ENCODE measurements at regions not wholly inside any gene's neighbourhood (a gene's known extent, or its start where the extent isn't known, plus 50 kb on each side); places are given as distances from the start of the nearest gene placed in this dataset.

DNA sequence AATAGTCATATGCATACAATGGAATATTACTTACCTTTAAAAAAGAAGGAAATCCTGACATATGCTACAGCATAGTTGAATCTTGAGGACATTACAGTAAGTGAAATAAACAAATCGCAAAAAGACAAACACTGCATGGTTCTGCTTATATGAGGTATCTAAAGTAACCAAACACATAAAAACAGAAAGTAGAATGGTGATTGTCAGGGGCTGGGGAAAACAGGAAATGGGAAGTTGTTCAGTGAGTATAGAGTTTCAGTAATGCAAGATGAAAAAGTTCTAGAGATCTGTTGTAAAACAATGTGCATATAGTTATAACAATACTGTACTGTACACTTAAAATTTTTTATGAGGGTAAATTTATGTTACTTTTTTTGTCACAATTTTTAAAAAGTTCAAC is 219.4 kb downstream of the KLF5 start:
- Histone ChIP-seq H3K4me1 (ENCODE audit: control insufficient read depth in 1 of 2, extremely low read depth in 1 of 2, insufficient read depth in 2 of 2, low read length in 2 of 2) (peaks cover 0 to 2% of the 10 kb centered on the region in 2 experiments), H3K9me3 (no peaks in the 10 kb centered on the region), H3K4me3 (ENCODE audit: control insufficient read depth in 1 of 2, extremely low read depth in 1 of 2, low read length in 1 of 2) (no peak overlapping the region), H3K27ac (ENCODE audit: low read length) (no peak overlapping the region), H3K27me3 (replicated peaks in 1 of 2; ENCODE audit: control insufficient read depth in 2 of 2, extremely low read depth in 1 of 2, insufficient read depth in 2 of 2, low read length in 1 of 2) (no peaks in the 10 kb centered on the region), H3K36me3 (ENCODE audit: control insufficient read depth in 2 of 2, extremely low read depth in 1 of 2, insufficient read depth in 1 of 2, low read length in 1 of 2) (no peaks in the 10 kb centered on the region)
- ATAC-seq (replicated peaks in 1 of 4) (no peak), DNase-seq (no peak)
- Mint-ChIP-seq H3K4me3 (no peak overlapping the region), H3K4me1 (peaks cover 6 to 16% (median 15%) of the 10 kb centered on the region in 3 donors), H3K9me3 (peaks cover 0 to 9% (median 8%) of the 10 kb centered on the region in 3 donors), H3K27me3 (no peaks in the 10 kb centered on the region), H3K27ac (no peak overlapping the region), H3K36me3 (no peaks in the 10 kb centered on the region)
- ChIA-PET CTCF (no interaction called here), POLR2A (no interaction called here)
- WGBS (ENCODE audit: insufficient coverage), result no CpG with 5 or more reads among the region's 1 CpG

DNA sequence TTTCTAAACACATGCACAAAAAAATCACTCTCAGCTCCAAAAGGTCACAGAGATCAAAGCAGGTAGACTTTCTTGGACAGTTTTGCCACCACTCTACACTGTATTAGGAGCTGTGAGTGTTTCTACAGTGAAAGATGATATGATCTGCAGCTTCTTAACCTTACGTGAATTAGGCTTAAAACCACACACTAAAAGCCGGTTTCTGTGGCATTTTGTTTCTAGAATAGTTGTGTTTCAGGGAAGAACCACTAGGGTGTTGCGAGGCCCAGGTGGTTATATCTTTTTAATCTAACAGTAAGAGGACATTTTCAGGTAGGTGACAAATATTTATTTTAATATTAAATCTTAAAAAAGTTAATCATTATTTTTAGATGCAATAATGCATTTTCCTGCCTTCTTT is 216.4 kb downstream of the KLF5 start:
- POLR2A ChIA-PET, result no interaction called here
- Mint-ChIP-seq H3K4me3 (no peak overlapping the region), H3K4me1 (peaks cover 6 to 16% (median 15%) of the 10 kb centered on the region in 3 donors), H3K27me3 (no peaks in the 10 kb centered on the region), H3K9me3 (peaks cover 0 to 8% (median 8%) of the 10 kb centered on the region in 3 donors), H3K27ac (no peak overlapping the region), H3K36me3 (no peaks in the 10 kb centered on the region)
- Histone ChIP-seq H3K9me3 (no peaks in the 10 kb centered on the region), H3K27ac (ENCODE audit: low read length) (no peak overlapping the region), H3K36me3 (ENCODE audit: control insufficient read depth in 2 of 2, extremely low read depth in 1 of 2, insufficient read depth in 1 of 2, low read length in 1 of 2) (no peaks in the 10 kb centered on the region), H3K4me3 (ENCODE audit: control insufficient read depth in 1 of 2, extremely low read depth in 1 of 2, low read length in 1 of 2) (no peak overlapping the region), H3K4me1 (ENCODE audit: control insufficient read depth in 1 of 2, extremely low read depth in 1 of 2, insufficient read depth in 2 of 2, low read length in 2 of 2) (peaks cover 0 to 2% of the 10 kb centered on the region in 2 experiments), H3K27me3 (replicated peaks in 1 of 2; ENCODE audit: control insufficient read depth in 2 of 2, extremely low read depth in 1 of 2, insufficient read depth in 2 of 2, low read length in 1 of 2) (no peaks in the 10 kb centered on the region)
- peak in 1 of 35 experiments; percentile 2 for DNase-seq
- no CpG with 5 or more reads among the region's 3 CpGs for WGBS (ENCODE audit: insufficient coverage)
- ATAC-seq (replicated peaks in 1 of 4), result no peak
- CTCF ChIA-PET, result interaction anchor here in 1 of 2 donors (0.8 kb wide), 1 partner anchor 17 kb away, joined by 3 read pairs; no protein-coding TSS in a partner anchor

DNA sequence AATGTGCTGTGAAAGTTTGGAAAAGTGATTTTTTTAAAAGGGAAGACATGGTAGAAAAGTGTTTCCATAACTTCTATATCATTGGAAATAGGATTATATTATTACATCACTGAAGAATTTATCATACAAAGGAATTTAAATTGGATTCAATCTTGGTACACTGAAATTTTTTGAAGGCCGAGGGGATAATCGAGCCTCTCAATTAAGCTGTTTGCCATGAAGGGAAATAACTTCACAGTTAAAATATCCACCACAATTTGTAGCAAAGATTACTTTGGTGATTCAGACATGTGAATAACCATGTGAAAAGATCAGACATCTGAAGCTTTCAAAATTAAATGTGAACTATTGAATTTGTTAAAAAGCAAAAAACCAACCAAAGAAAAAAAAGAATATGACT is 215.3 kb downstream of the KLF5 start:
- H3K36me3 Mint-ChIP-seq, result no peaks in the 10 kb centered on the region
- ATAC-seq (replicated peaks in 1 of 4) (no peak), DNase-seq (no peak)
- Histone ChIP-seq H3K4me1 (ENCODE audit: control insufficient read depth in 1 of 2, extremely low read depth in 1 of 2, insufficient read depth in 2 of 2, low read length in 2 of 2) (peaks cover 0 to 2% of the 10 kb centered on the region in 2 experiments), H3K27ac (ENCODE audit: low read length) (no peak overlapping the region), H3K27me3 (replicated peaks in 1 of 2; ENCODE audit: control insufficient read depth in 2 of 2, extremely low read depth in 1 of 2, insufficient read depth in 2 of 2, low read length in 1 of 2) (no peaks in the 10 kb centered on the region), H3K9me3 (no peaks in the 10 kb centered on the region), H3K36me3 (ENCODE audit: control insufficient read depth in 2 of 2, extremely low read depth in 1 of 2, insufficient read depth in 1 of 2, low read length in 1 of 2) (no peaks in the 10 kb centered on the region), H3K4me3 (ENCODE audit: control insufficient read depth in 1 of 2, extremely low read depth in 1 of 2, low read length in 1 of 2) (no peak overlapping the region)
- no peak overlapping the region for H3K4me3 Mint-ChIP-seq
- H3K27ac Mint-ChIP-seq, result no peak overlapping the region
- no CpG with 5 or more reads among the region's 2 CpGs for WGBS (ENCODE audit: insufficient coverage)
- ChIA-PET CTCF (interaction anchor here in 1 of 2 donors (0.8 kb wide), 1 partner anchor 18 kb away, joined by 3 read pairs; no protein-coding TSS in a partner anchor), POLR2A (no interaction called here)
- peaks cover 0 to 15% (median 13%) of the 10 kb centered on the region in 3 donors for H3K9me3 Mint-ChIP-seq
- no peaks in the 10 kb centered on the region for H3K27me3 Mint-ChIP-seq
- peaks cover 6 to 16% (median 15%) of the 10 kb centered on the region in 3 donors for H3K4me1 Mint-ChIP-seq

DNA sequence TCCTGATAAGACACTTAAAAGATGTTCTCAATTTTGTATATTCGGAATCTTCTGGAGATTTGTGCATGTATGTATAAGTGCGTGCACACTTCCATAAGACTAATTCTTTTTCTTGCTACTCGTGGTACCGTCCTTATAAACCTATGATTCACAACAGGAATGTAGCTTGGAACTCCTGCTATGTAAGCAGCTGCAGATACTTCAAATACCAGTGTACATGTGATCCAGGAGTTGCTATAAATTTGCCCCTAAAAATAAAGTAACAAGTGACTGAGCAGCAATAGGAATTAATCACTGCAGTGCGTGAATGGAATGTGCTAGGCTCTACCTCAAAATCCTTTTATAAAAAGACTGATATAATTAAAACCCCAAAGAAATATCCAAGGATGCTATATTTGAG is 214.9 kb downstream of the KLF5 start:
- no peak for DNase-seq
- ATAC-seq (replicated peaks in 1 of 4), result no peak
- Mint-ChIP-seq H3K27me3 (no peaks in the 10 kb centered on the region), H3K27ac (no peak overlapping the region), H3K9me3 (peaks cover 0 to 15% (median 13%) of the 10 kb centered on the region in 3 donors), H3K36me3 (no peaks in the 10 kb centered on the region), H3K4me3 (no peak overlapping the region), H3K4me1 (peaks cover 6 to 16% (median 15%) of the 10 kb centered on the region in 3 donors)
- ChIA-PET CTCF (no interaction called here), POLR2A (no interaction called here)
- Histone ChIP-seq H3K4me1 (ENCODE audit: control insufficient read depth in 1 of 2, extremely low read depth in 1 of 2, insufficient read depth in 2 of 2, low read length in 2 of 2) (peaks cover 0 to 2% of the 10 kb centered on the region in 2 experiments), H3K36me3 (ENCODE audit: control insufficient read depth in 2 of 2, extremely low read depth in 1 of 2, insufficient read depth in 1 of 2, low read length in 1 of 2) (no peaks in the 10 kb centered on the region), H3K27ac (ENCODE audit: low read length) (no peak overlapping the region), H3K9me3 (no peaks in the 10 kb centered on the region), H3K27me3 (replicated peaks in 1 of 2; ENCODE audit: control insufficient read depth in 2 of 2, extremely low read depth in 1 of 2, insufficient read depth in 2 of 2, low read length in 1 of 2) (no peaks in the 10 kb centered on the region), H3K4me3 (ENCODE audit: control insufficient read depth in 1 of 2, extremely low read depth in 1 of 2, low read length in 1 of 2) (no peak overlapping the region)
- no CpG with 5 or more reads among the region's 5 CpGs for WGBS (ENCODE audit: insufficient coverage)

DNA sequence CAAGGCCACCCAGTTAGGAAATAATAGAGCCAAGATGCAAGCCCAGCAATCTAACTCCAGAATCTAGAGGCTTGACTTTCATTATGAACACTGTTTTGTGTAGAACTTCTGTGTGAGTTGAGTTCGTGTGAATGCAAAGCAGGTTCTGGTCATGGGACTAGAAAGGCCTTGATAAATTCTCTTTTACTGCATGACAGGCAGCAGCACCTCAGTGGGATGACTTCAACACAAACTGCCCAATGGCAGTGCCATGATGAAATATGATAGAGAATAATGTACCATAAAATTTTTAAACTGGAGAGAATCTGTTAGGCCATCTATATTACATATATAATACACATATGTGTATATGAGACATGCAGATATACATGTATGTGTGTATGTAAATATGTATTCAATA is 214.5 kb downstream of the KLF5 start:
- Histone ChIP-seq H3K4me3 (ENCODE audit: control insufficient read depth in 1 of 2, extremely low read depth in 1 of 2, low read length in 1 of 2) (no peak overlapping the region), H3K27ac (ENCODE audit: low read length) (no peak overlapping the region), H3K27me3 (replicated peaks in 1 of 2; ENCODE audit: control insufficient read depth in 2 of 2, extremely low read depth in 1 of 2, insufficient read depth in 2 of 2, low read length in 1 of 2) (no peaks in the 10 kb centered on the region), H3K36me3 (ENCODE audit: control insufficient read depth in 2 of 2, extremely low read depth in 1 of 2, insufficient read depth in 1 of 2, low read length in 1 of 2) (no peaks in the 10 kb centered on the region), H3K9me3 (no peaks in the 10 kb centered on the region), H3K4me1 (ENCODE audit: control insufficient read depth in 1 of 2, extremely low read depth in 1 of 2, insufficient read depth in 2 of 2, low read length in 2 of 2) (peaks cover 0 to 2% of the 10 kb centered on the region in 2 experiments)
- H3K4me3 Mint-ChIP-seq, result no peak overlapping the region
- POLR2A ChIA-PET, result no interaction called here
- WGBS (ENCODE audit: insufficient coverage), result no CpG with 5 or more reads among the region's 1 CpG
- ATAC-seq (replicated peaks in 1 of 4) (no peak), DNase-seq (no peak)
- H3K4me1 Mint-ChIP-seq, result peaks cover 6 to 16% (median 15%) of the 10 kb centered on the region in 3 donors
- H3K27me3 Mint-ChIP-seq, result no peaks in the 10 kb centered on the region
- H3K27ac Mint-ChIP-seq, result no peak overlapping the region
- H3K9me3 Mint-ChIP-seq, result peaks cover 0 to 15% (median 13%) of the 10 kb centered on the region in 3 donors
- H3K36me3 Mint-ChIP-seq, result no peaks in the 10 kb centered on the region
- CTCF ChIA-PET, result no interaction called here

DNA sequence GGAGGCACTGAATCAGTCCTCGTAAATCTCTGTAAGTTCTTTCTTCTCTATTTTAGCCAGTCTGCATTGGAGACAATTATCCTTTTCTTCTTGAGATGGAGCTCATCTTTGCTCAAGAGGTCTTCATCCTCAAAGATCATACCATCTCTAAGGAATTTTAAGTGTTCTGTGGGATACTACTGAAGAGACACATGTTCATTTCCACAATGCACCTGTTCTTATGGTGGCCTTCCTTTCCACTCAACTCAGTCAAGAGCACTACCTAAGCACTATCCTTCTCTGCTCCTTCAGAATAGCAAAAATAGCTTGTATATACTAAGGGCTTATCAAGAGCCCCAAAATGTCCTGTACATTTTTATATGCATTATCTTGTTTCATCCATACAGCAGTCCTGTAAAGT is 214.0 kb downstream of the KLF5 start:
- Mint-ChIP-seq H3K4me1 (peaks cover 6 to 16% (median 15%) of the 10 kb centered on the region in 3 donors), H3K36me3 (no peaks in the 10 kb centered on the region), H3K9me3 (peaks cover 0 to 13% (median 12%) of the 10 kb centered on the region in 3 donors), H3K27me3 (no peaks in the 10 kb centered on the region), H3K4me3 (no peak overlapping the region), H3K27ac (no peak overlapping the region)
- H3K4me1 ChIP-seq (ENCODE audit: control insufficient read depth in 1 of 2, extremely low read depth in 1 of 2, insufficient read depth in 2 of 2, low read length in 2 of 2), result peaks cover 0 to 2% of the 10 kb centered on the region in 2 experiments
- no peaks in the 10 kb centered on the region for H3K36me3 ChIP-seq (ENCODE audit: control insufficient read depth in 2 of 2, extremely low read depth in 1 of 2, insufficient read depth in 1 of 2, low read length in 1 of 2)
- no peak for ATAC-seq (replicated peaks in 1 of 4)
- H3K27ac ChIP-seq (ENCODE audit: low read length), result no peak overlapping the region
- H3K9me3 ChIP-seq, result no peaks in the 10 kb centered on the region
- no CpG with 5 or more reads among the region's 1 CpG for WGBS (ENCODE audit: insufficient coverage)
- no peaks in the 10 kb centered on the region for H3K27me3 ChIP-seq (replicated peaks in 1 of 2; ENCODE audit: control insufficient read depth in 2 of 2, extremely low read depth in 1 of 2, insufficient read depth in 2 of 2, low read length in 1 of 2)
- no peak for DNase-seq
- POLR2A ChIA-PET, result no interaction called here
- H3K4me3 ChIP-seq (ENCODE audit: control insufficient read depth in 1 of 2, extremely low read depth in 1 of 2, low read length in 1 of 2), result no peak overlapping the region
- CTCF ChIA-PET, result no interaction called here

DNA sequence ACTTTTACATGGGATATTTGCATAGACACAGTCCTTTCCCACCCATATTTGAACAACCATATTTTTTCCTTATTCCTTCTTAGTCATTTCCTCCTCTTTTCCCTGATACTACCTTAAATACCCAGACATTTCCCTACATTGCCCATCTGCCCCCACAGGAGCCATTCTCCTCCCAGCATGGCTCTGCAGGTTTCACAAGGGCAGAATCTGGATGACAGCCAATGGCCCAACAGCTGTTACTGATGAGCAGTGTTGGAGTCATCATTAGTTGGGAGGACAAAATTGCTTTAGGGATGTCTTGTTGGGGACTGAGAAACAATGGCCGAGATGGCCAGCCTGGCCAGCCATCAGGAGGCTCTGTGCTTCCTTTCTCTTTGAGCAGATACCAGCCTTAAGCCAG is 209.5 kb downstream of the KLF5 start:
- 71% methylated on average over 1 of the region's 1 CpG for WGBS (ENCODE audit: insufficient coverage)
- DNase-seq (no peak), ATAC-seq (replicated peaks in 1 of 4) (no peak)
- H3K4me3 Mint-ChIP-seq, result no peak overlapping the region
- POLR2A ChIA-PET, result no interaction called here
- no peaks in the 10 kb centered on the region for H3K27me3 Mint-ChIP-seq
- H3K9me3 Mint-ChIP-seq, result peaks cover 0 to 7% (median 6%) of the 10 kb centered on the region in 3 donors
- Histone ChIP-seq H3K4me3 (ENCODE audit: control insufficient read depth in 1 of 2, extremely low read depth in 1 of 2, low read length in 1 of 2) (no peak overlapping the region), H3K9me3 (no peaks in the 10 kb centered on the region), H3K27ac (ENCODE audit: low read length) (no peak overlapping the region), H3K36me3 (ENCODE audit: control insufficient read depth in 2 of 2, extremely low read depth in 1 of 2, insufficient read depth in 1 of 2, low read length in 1 of 2) (no peaks in the 10 kb centered on the region), H3K4me1 (ENCODE audit: control insufficient read depth in 1 of 2, extremely low read depth in 1 of 2, insufficient read depth in 2 of 2, low read length in 2 of 2) (no peaks in the 10 kb centered on the region), H3K27me3 (replicated peaks in 1 of 2; ENCODE audit: control insufficient read depth in 2 of 2, extremely low read depth in 1 of 2, insufficient read depth in 2 of 2, low read length in 1 of 2) (no peaks in the 10 kb centered on the region)
- no peaks in the 10 kb centered on the region for H3K4me1 Mint-ChIP-seq
- no peak overlapping the region for H3K27ac Mint-ChIP-seq
- CTCF ChIA-PET, result no interaction called here
- no peaks in the 10 kb centered on the region for H3K36me3 Mint-ChIP-seq

Measured in T-cell (primary cell).